ENCODE measurements at regions not wholly inside any gene's neighbourhood (a gene's known extent, or its start where the extent isn't known, plus 50 kb on each side); places are given as distances from the start of the nearest gene placed in this dataset.
"Not testable (repeated sequence)": the region's sequence is repeated elsewhere in the genome, so short reads cannot be mapped to it uniquely, and the experiment has no call there.

DNA sequence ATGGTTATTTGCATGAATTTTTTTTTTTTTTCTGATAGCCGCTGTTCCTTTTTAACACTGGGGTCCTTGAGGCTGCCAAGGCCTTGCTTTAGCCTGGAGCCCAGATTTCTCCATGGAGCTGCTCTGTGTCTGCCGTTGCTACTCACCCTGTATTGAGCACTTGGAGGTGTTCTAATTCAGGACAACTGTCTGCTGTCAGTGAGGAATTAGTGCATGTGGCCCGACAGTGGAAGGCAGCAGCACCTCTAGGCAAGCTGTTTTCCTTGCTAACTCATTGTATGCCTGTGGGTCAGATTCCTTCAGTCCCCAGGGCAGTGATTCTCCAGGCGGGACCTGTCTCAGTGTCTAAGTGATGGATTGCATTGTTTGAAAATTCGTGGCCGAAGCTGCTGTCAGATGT, 147.7 kb upstream of the DPP10 start:
- Histone ChIP-seq H3K9me3 (ENCODE audit: control insufficient read depth in 2 of 2, insufficient read depth in 1 of 2, low read length in 1 of 2) (no peaks in the 10 kb centered on the region), H3K27ac (ENCODE audit: low read depth in 1 of 2, low read length in 1 of 2) (no peak overlapping the region), H3K4me3 (ENCODE audit: low read length in 2 of 2) (no peak overlapping the region), H3K27me3 (ENCODE audit: control insufficient read depth in 2 of 2, insufficient read depth in 1 of 2, low read length in 1 of 2) (no peaks in the 10 kb centered on the region), H3K4me1 (ENCODE audit: control insufficient read depth in 2 of 2, insufficient read depth in 2 of 2, low read length in 2 of 2) (no peaks in the 10 kb centered on the region), H3K36me3 (ENCODE audit: control insufficient read depth in 2 of 2, insufficient read depth in 2 of 2, low read length in 1 of 2) (no peaks in the 10 kb centered on the region)
- no peak for DNase-seq (ENCODE audit: low read depth in 6 of 9, low spot score in 9 of 9)
- 62% methylated on average over 6 of the region's 6 CpGs for WGBS

- H3K4me3 ChIP-seq (ENCODE audit: low read length in 2 of 2); H3K27ac ChIP-seq (ENCODE audit: low read depth in 1 of 2, low read length in 1 of 2); H3K4me1 ChIP-seq (ENCODE audit: control insufficient read depth in 2 of 2, insufficient read depth in 2 of 2, low read length in 2 of 2); DNase-seq (ENCODE audit: low read depth in 6 of 9, low spot score in 9 of 9); H3K27me3 ChIP-seq (ENCODE audit: control insufficient read depth in 2 of 2, insufficient read depth in 1 of 2, low read length in 1 of 2); H3K36me3 ChIP-seq (ENCODE audit: control insufficient read depth in 2 of 2, insufficient read depth in 2 of 2, low read length in 1 of 2): not testable (repeated sequence)
- peaks cover 0 to 11% of the 10 kb centered on the region in 2 donors for H3K9me3 ChIP-seq (ENCODE audit: control insufficient read depth in 2 of 2, insufficient read depth in 1 of 2, low read length in 1 of 2)
- 96% methylated on average over 3 of the region's 3 CpGs for WGBS
Observed at GRCh38 chr2:114300351-114300750, 142.1 kb upstream of the DPP10 start.

DNA sequence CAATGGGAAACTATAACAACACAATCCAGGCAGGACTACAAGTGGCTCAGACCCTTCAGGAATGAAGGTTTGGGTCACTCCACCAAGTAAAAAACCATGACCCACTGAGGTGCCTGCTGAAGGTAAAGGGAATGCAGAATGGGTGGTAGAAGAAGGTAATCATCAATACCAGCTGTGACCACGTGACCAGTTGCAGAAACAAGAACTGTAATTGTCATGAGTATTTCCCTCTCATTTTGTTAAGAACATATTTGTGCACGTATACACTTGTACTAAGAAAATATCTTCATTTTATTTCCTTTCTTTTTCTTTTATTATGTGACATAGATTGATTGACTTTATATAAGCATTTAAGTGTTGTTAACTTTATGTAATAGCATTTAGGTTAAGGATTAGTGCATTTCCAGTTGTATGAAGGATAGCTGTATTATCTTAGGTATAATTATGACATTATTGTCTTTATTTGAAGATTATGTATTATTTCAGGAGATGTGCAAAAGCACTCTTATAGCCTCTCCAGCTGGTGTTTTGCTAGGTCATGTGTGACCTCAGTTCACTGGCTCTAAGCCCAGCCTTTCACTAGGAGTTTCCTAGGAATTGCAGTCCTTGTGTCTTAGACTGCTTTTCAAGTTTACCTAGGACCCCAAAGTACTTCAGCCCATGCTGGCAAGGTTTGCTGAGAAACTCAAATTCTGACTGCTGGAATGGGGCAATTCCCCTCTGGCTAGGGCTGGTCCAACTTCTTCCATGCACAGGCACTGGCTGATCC, 125.7 kb upstream of the DPP10 start:
- no peak for DNase-seq (ENCODE audit: low read depth in 6 of 9, low spot score in 9 of 9)
- 73% methylated on average over 2 of the region's 2 CpGs for WGBS

DNA sequence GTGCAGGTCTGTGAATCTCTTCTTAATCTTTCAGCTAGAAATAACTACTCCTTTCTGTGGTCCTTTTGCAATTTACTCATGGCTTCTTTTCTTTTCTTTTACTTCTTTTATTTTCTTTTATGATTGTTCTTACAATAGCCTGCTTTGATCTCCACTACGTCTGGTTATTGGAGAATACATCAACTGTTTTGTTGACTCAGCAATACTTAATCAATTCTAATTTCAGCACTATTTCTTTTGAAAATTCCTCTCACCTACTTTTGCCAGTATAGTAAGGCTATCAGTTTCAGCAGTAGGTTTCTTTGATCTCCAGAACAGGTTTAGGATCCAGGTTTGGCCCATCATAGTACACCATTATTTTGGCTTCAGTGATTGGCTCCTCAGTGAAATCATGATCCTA, 111.8 kb upstream of the DPP10 start:
- no peaks in the 10 kb centered on the region for H3K36me3 ChIP-seq (ENCODE audit: control insufficient read depth in 2 of 2, insufficient read depth in 2 of 2, low read length in 1 of 2)
- no peak overlapping the region for H3K4me3 ChIP-seq (ENCODE audit: low read length in 2 of 2)
- no peaks in the 10 kb centered on the region for H3K27me3 ChIP-seq (ENCODE audit: control insufficient read depth in 2 of 2, insufficient read depth in 1 of 2, low read length in 1 of 2)
- 90% methylated on average over 1 of the region's 1 CpG for WGBS
- no peaks in the 10 kb centered on the region for H3K9me3 ChIP-seq (ENCODE audit: control insufficient read depth in 2 of 2, insufficient read depth in 1 of 2, low read length in 1 of 2)
- H3K27ac ChIP-seq (ENCODE audit: low read depth in 1 of 2, low read length in 1 of 2), result no peak overlapping the region
- DNase-seq (ENCODE audit: low read depth in 6 of 9, low spot score in 9 of 9), result no peak
- H3K4me1 ChIP-seq (ENCODE audit: control insufficient read depth in 2 of 2, insufficient read depth in 2 of 2, low read length in 2 of 2), result no peaks in the 10 kb centered on the region

More for the DNA sequence above, 125.7 kb upstream of the DPP10 start:
- no peak overlapping the region for H3K27ac ChIP-seq (ENCODE audit: low read depth in 1 of 2, low read length in 1 of 2)
- no peaks in the 10 kb centered on the region for H3K4me1 ChIP-seq (ENCODE audit: control insufficient read depth in 2 of 2, insufficient read depth in 2 of 2, low read length in 2 of 2)
- H3K27me3 ChIP-seq (ENCODE audit: control insufficient read depth in 2 of 2, insufficient read depth in 1 of 2, low read length in 1 of 2), result no peaks in the 10 kb centered on the region
- no peak overlapping the region for H3K4me3 ChIP-seq (ENCODE audit: low read length in 2 of 2)
- H3K36me3 ChIP-seq (ENCODE audit: control insufficient read depth in 2 of 2, insufficient read depth in 2 of 2, low read length in 1 of 2), result no peaks in the 10 kb centered on the region
- H3K9me3 ChIP-seq (ENCODE audit: control insufficient read depth in 2 of 2, insufficient read depth in 1 of 2, low read length in 1 of 2), result no peaks in the 10 kb centered on the region

- no peaks in the 10 kb centered on the region for H3K9me3 ChIP-seq (ENCODE audit: control insufficient read depth in 2 of 2, insufficient read depth in 1 of 2, low read length in 1 of 2)
- no peaks in the 10 kb centered on the region for H3K36me3 ChIP-seq (ENCODE audit: control insufficient read depth in 2 of 2, insufficient read depth in 2 of 2, low read length in 1 of 2)
- no peak overlapping the region for H3K4me3 ChIP-seq (ENCODE audit: low read length in 2 of 2)
- H3K27me3 ChIP-seq (ENCODE audit: control insufficient read depth in 2 of 2, insufficient read depth in 1 of 2, low read length in 1 of 2), result no peaks in the 10 kb centered on the region
- DNase-seq (ENCODE audit: low read depth in 6 of 9, low spot score in 9 of 9), result no peak
- H3K4me1 ChIP-seq (ENCODE audit: control insufficient read depth in 2 of 2, insufficient read depth in 2 of 2, low read length in 2 of 2), result no peaks in the 10 kb centered on the region
- no peak overlapping the region for H3K27ac ChIP-seq (ENCODE audit: low read depth in 1 of 2, low read length in 1 of 2)
- 96% methylated on average over 3 of the region's 3 CpGs for WGBS
Observed at GRCh38 chr2:114331934-114332333, 110.5 kb upstream of the DPP10 start.

- H3K4me1 ChIP-seq (ENCODE audit: control insufficient read depth in 2 of 2, insufficient read depth in 2 of 2, low read length in 2 of 2), result no peaks in the 10 kb centered on the region
- H3K27ac ChIP-seq (ENCODE audit: low read depth in 1 of 2, low read length in 1 of 2), result no peak overlapping the region
- no peaks in the 10 kb centered on the region for H3K36me3 ChIP-seq (ENCODE audit: control insufficient read depth in 2 of 2, insufficient read depth in 2 of 2, low read length in 1 of 2)
- DNase-seq (ENCODE audit: low read depth in 6 of 9, low spot score in 9 of 9), result no peak
- H3K9me3 ChIP-seq (ENCODE audit: control insufficient read depth in 2 of 2, insufficient read depth in 1 of 2, low read length in 1 of 2), result no peaks in the 10 kb centered on the region
- no peak overlapping the region for H3K4me3 ChIP-seq (ENCODE audit: low read length in 2 of 2)
- no peaks in the 10 kb centered on the region for H3K27me3 ChIP-seq (ENCODE audit: control insufficient read depth in 2 of 2, insufficient read depth in 1 of 2, low read length in 1 of 2)
Observed at GRCh38 chr2:114345246-114345645, 97.2 kb upstream of the DPP10 start.

DNA sequence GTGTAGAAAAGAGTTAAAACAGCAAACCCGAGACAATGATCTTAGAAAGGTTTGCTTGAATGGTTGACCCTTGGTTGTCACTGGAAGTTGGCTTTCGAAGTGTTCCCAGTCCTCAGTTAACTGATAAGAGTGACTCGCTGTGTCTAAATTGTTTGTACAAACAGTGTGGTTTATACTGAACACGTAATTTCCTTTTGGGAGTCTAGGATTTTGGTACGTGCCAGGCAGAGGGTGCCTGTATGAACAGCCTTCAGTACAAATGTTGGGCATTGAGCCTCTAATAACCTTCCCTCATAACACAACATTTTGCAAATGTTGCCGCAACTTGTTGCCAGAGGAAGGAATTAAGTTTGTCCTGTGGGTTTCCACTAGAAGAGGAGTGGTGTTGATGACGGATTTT, 95.8 kb upstream of the DPP10 start:
- H3K36me3 ChIP-seq (ENCODE audit: control insufficient read depth in 2 of 2, insufficient read depth in 2 of 2, low read length in 1 of 2), result no peaks in the 10 kb centered on the region
- H3K4me1 ChIP-seq (ENCODE audit: control insufficient read depth in 2 of 2, insufficient read depth in 2 of 2, low read length in 2 of 2), result no peaks in the 10 kb centered on the region
- no peak for DNase-seq (ENCODE audit: low read depth in 6 of 9, low spot score in 9 of 9)
- 73% methylated on average over 7 of the region's 7 CpGs for WGBS
- no peaks in the 10 kb centered on the region for H3K9me3 ChIP-seq (ENCODE audit: control insufficient read depth in 2 of 2, insufficient read depth in 1 of 2, low read length in 1 of 2)
- H3K27me3 ChIP-seq (ENCODE audit: control insufficient read depth in 2 of 2, insufficient read depth in 1 of 2, low read length in 1 of 2), result no peaks in the 10 kb centered on the region
- H3K4me3 ChIP-seq (ENCODE audit: low read length in 2 of 2), result no peak overlapping the region
- H3K27ac ChIP-seq (ENCODE audit: low read depth in 1 of 2, low read length in 1 of 2), result no peak overlapping the region

DNA sequence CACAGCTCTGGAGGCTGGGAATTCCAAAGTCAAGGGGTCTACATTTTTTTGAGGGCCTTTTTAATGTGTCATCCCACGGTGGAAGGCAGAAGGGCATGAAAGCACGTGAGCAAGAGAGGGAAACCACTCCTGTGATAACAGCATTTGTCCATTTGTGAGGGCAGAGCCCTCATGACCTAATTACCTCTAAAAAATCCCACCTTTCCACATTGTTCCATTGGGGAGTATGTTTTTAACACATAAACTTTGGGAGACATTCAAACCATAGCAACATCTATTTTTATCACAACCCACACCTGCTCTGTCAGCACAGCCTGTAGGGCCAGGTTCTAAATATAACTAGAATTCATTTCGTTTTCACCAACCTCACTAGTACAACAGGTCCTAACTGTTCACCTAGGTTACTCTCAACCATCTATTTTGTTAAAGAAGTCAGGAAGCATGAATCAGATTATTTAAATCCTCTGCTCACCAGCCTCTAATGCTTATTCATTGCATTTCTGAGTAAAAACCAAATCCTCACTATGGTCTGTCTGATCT, 92.2 kb upstream of the DPP10 start:
- H3K4me1 ChIP-seq (ENCODE audit: control insufficient read depth in 2 of 2, insufficient read depth in 2 of 2, low read length in 2 of 2), result no peaks in the 10 kb centered on the region
- DNase-seq (ENCODE audit: low read depth in 6 of 9, low spot score in 9 of 9), result no peak
- H3K9me3 ChIP-seq (ENCODE audit: control insufficient read depth in 2 of 2, insufficient read depth in 1 of 2, low read length in 1 of 2), result no peaks in the 10 kb centered on the region
- H3K36me3 ChIP-seq (ENCODE audit: control insufficient read depth in 2 of 2, insufficient read depth in 2 of 2, low read length in 1 of 2), result no peaks in the 10 kb centered on the region
- H3K27ac ChIP-seq (ENCODE audit: low read depth in 1 of 2, low read length in 1 of 2), result no peak overlapping the region
- H3K27me3 ChIP-seq (ENCODE audit: control insufficient read depth in 2 of 2, insufficient read depth in 1 of 2, low read length in 1 of 2), result no peaks in the 10 kb centered on the region
- 76% methylated on average over 3 of the region's 3 CpGs for WGBS
- no peak overlapping the region for H3K4me3 ChIP-seq (ENCODE audit: low read length in 2 of 2)

DNA sequence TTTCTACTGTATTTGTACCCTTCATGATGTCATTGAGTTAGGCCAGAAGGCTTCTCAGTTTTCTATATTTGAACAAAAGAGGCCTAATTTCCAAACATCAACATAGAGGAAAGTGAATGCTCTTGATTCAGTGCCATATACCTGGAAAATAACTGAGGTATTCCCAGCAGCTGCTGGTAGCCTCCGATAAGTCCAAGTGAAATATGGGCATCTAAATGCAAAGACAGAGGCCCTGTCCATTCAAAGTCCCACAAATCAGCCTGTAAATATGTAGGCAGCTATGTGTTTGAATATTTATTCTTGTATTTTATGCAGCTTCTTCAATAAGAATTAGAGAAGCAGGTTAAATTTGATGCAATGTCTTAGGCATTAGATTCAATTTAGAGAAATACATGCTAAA, 89.5 kb upstream of the DPP10 start:
- 92% methylated on average over 1 of the region's 1 CpG for WGBS
- H3K27me3 ChIP-seq (ENCODE audit: control insufficient read depth in 2 of 2, insufficient read depth in 1 of 2, low read length in 1 of 2), result no peaks in the 10 kb centered on the region
- H3K36me3 ChIP-seq (ENCODE audit: control insufficient read depth in 2 of 2, insufficient read depth in 2 of 2, low read length in 1 of 2), result no peaks in the 10 kb centered on the region
- H3K9me3 ChIP-seq (ENCODE audit: control insufficient read depth in 2 of 2, insufficient read depth in 1 of 2, low read length in 1 of 2), result no peaks in the 10 kb centered on the region
- no peak for DNase-seq (ENCODE audit: low read depth in 6 of 9, low spot score in 9 of 9)
- no peak overlapping the region for H3K27ac ChIP-seq (ENCODE audit: low read depth in 1 of 2, low read length in 1 of 2)
- H3K4me1 ChIP-seq (ENCODE audit: control insufficient read depth in 2 of 2, insufficient read depth in 2 of 2, low read length in 2 of 2), result no peaks in the 10 kb centered on the region
- H3K4me3 ChIP-seq (ENCODE audit: low read length in 2 of 2), result no peak overlapping the region

Measured in thymus (tissue), 11 donors.